D341Med (cell line): ENCODE measurements at regions not wholly inside any gene's neighbourhood (a gene's known extent, or its start where the extent isn't known, plus 50 kb on each side); places are given as distances from the start of the nearest gene placed in this dataset.
"Not testable (repeated sequence)": the region's sequence is repeated elsewhere in the genome, so short reads cannot be mapped to it uniquely, and the experiment has no call there.

Source experiments
- DNase-seq: peaks from one replicate; pipeline ENCODE4 v3.0.0; 2012; ENCODE audit warnings: low spot score

DNA sequence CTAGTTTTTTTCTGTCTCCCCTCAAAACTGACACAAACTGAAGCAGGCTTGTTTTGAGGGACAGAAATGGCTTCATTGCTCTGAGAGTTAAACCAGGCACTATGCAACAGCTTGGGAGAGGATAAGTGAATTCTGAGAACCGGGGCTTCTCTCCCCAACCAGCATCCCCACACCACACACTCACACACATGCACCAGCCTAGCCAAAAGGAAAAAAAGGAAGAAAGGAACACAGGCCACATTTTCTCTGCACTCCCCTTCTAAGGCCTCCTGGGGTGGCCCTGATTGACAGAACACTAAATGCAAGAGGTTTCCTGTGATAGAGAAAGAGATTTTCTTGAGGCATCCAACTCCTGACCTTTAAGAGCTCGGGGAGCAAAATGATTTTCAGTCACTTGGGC, 177.5 kb downstream of the TLE3 start:
- DNase-seq, result no peak

DNA sequence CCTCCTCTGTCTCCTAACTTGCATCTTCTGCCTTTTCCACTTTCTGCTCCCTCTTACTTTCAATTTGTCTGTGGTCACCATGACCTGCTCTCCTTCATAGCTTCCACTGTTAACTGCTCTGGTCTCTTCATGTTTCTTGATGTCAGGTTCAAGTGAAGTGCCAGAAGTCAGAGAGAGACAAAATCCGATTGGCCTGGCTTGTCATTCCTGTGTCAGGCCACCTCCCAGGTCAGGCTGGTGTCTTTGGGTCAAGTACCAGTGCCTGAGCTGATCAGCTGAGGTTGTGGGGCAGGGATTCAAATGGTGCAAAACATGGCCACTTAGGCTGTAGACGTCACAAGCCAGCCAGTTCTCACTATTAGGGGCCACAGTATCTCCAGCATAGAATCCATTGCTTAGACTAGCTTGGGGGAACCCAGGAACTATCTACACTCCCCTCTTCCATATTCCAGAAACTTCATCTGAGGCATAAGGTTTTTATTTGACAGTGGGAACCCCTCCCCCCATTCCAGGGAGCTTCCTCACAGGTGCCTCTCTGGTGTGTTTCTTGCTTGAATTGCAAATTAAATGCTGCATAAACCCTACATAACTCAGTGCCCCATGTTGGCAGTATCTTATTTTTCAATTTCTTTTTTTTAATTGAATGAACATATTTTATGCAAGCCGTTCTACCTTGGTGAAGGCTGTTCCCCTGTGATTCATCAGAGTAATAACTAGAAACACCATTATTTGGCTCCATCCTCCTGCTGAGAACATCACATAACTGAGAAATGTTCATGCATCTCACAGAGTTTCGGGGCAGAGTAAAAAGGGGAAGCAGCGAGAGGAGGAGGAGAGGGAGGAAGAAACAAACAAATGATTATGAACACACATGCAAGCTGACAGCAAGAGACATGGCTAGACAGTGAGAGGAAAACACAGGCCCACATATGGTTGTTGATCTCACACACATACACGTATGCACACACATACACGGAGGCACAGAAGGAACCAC, 175.8 kb downstream of the TLE3 start:
- DNase-seq, result no peak

DNA sequence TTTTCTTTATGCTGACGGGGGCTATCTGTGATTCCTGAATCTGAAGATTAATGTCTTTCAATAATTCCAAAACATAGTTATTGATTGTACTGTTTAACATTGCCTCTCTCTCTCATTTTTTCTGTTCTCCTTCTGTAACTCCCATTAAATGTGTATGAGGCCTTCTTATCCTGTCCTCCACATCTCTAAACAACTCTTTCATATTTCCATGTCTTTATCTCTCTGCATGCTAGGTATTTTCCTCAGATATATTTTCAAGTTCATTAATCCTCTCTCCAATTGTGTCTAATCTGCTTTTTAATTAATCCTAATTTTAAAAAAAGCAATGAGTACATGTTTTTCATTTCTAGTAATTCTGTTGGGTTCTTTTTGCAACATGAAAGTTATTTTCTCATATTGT, 173.2 kb downstream of the TLE3 start:
- DNase-seq, result no peak

DNA sequence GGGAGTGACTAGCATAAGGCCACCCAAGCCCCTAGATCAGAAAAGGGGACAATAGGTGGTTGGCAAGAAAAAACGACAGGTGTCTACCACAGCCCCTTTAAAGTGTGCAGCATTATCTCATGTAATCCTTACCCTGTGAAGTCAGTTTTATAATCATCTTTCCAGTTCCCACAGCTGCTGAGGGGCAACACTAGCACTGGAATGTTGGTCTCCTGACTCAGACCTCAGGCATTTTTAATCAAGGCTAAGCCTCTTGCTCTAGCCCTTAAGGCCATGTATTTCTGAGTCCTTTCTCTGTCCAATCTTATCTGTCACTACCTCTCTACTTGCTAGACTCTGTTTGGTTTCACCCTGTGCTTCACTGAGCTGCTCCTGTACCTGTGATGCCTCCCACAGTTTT, 171.7 kb downstream of the TLE3 start:
- DNase-seq, result no peak

DNA sequence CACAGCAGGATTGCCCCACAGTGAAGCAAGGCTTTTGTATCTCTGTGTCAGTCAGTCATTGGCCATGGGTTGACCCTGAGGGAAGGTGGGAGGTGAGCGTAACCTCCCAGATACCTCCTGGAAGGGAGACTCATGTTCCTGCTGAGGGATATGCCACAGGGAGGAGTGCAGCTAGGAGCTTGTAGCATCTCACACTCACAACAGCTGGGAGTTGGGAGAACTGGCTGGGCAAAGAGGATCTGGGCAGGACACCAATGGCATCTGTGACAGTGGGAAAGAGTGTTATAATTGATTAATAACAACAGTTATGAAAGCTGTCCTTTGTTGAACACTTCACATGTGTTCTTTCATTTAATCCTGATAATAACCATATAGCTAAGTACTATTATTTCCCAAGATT, 171.0 kb downstream of the TLE3 start:
- no peak for DNase-seq

DNA sequence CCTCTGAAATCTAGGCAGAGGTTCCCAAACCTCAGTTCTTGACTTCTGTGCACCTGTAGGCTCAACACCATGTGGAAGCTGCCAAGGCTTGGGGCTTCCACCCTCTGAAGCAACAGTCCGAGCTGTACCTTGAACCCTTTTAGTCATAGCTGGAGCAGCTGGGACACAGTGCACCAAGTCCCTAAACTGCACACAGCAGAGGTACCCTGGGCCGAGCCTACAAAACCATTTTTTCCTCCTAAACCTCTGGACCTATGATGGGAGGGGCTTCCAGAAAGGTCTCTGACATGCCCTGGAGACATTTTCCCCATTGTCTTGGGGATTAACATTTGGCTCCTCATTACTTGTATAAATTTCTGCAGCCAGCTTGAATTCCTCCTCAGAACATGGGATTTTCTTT, 168.8 kb downstream of the TLE3 start:
- DNase-seq, result not testable (repeated sequence)

DNA sequence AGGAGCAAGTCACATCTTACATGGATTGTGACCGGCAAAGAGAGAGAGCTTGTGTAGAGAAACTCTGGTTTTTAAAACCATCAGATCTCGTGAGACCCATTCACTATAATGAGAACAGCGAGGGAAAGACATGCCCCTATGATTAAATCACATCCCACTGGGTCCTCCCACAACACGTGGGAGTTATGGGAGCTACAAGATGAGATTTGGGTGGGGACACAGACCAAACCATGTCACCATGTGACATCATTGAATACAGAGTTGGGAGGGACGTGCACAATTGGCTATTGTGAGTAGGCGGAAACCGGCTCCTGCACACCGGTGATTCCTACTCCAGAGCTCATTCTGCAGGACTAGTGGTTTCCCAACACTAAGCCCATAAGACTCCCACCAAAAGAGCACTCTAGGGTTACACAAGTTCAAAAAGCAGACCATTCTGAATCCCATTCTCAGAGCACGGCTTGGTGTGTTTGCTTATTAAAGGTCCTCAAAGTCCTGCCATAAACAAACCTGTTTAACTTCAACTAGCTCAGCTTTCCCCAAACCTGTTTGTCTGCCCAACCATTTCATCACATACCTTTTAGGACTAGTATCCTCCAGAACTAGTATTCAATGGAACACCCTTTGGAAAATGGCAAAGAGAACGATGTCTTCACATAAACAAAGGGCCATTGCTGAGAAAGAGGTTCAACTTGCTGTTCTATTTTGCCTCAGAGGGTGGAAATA, 167.6 kb downstream of the TLE3 start:
- DNase-seq, result no peak

DNA sequence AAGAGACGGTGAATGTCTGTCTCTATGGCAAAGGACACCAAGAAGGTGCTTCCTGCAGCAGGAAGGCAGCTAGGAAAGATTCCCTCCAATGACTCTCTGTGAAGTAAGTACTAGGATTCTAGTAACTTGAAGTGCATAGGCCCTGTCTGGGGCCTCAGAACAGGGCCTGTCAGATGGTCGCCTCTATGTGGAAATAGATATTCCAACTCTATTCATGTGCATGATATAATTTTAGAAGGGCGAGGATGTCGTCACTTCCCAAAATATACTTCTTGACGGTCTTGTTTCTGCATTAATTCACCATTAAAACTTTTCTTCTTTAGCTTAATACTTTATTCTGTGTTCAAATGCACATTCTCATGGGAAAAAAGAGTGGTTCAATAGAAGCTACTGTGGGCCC, 167.0 kb downstream of the TLE3 start:
- DNase-seq, result no peak

DNA sequence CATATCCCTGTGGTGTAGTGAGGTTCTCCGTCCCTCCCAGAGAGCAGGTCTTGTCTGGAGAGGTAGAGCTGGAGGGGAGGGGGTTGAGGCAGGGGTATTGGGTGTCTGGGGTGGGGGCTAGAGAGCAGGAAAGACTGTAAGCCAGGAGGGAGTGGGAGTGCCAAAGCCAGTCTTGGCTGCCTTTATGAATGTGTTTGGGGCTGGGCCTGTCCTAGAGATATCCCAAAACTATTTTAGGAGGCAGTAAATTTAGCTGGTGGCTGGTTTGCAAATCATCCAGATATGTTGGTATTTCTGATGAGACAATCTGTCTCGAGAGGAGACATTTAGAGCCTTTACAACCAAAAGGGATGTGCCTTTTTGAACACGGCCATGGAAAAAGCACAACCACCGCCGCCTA, 166.6 kb downstream of the TLE3 start:
- DNase-seq, result no peak

DNA sequence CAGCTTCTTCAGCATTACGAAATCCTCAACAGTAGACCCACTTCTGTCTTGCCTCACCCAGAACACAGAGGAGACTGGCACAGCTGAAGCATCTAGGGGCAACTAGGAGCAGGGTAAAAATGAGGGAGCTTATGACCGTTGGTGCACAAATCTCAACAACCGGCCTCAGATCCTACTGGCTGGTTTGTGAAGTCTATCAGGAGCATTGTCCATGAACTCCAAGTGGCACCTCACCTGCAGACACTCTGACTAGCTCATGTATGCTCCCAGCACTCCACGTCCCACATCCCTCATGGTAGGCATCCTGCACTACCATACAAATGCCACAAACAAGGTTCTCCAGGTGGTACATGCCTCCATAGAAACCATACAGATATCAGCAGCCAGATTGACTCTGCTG, 163.1 kb downstream of the TLE3 start:
- DNase-seq, result no peak

DNA sequence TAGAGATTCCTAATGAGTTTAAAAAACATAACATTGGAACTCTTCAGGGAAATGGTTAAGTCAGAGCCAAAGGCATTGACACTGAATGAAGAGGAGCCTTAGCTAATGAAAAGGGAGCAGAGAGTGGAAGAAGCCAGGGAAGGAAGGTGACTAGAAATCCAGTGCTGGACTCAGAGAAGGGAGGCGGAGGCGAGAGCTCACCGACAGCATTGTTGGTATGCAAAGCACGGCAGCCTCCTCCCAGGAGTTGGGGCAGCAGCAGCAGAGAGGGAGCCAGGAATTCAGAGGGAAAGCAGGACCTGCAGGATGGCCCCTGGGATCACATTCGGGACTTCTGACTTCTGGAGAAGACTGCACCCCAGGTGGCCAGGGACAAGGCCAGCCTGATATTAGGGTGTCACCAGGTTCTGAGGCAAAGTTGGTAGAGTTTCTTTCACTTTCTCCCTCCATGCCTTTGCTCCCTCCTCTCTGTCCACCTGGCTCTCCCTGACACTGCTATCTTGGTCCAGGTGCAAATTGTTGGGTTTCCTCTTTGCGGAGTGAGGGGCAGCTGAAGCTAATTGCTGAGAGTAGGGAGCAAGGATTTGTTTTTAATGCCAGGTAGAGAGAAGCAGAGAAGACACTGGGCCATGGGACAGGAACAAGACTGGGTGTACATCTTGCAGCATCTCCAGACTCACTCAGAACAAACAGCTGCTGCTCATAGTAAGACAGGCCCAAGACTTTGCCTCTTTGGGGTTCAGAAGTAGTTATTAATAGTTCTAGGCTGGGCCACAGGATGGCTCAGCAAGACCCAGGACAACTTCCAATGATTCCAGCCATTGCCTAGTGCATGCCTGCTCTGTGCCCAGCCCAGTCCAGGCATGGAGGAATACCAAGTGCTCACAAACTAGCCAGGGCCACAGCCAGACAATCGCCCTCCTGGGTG, 157.9 kb downstream of the TLE3 start:
- no peak for DNase-seq

DNA sequence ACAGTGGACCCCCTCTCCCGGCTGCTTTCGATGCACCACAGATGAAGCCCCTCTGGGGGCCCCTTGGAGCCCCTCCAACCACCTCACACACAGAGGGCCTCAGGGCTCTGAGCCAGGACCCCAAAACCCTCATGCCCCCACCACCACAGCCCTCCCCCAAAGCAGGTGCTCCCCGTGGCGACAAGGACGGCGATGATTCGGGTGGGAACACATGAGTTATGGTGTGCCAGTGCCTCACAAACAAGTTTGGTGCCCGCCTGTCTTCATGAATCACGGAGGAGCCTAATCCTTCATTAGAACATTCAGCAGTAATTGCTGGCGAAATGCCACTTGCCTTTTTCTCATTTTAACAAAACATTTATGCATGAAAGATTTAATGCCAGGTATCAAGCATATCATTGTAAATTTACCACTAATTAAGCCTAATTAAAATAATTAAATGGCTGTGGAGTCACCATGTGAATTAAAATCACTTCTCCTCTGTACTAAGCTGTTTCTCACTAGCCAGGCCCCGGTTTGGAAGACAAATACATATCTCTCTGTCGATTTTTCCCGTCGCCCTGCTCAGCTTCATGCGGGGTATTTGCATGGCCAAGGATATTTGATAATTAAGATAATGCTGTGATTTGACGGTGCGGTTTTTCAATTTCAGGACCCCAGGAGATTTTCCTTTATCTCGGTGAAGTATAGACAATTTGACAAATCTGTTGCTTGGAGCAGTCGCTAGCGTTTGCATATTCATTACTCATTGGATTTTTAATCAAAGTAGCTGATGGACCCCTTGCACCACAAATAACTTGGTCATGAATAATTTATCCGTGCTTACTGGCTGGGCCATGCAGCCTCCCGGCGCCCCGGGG, 157.0 kb downstream of the TLE3 start:
- DNase-seq, result no peak

DNA sequence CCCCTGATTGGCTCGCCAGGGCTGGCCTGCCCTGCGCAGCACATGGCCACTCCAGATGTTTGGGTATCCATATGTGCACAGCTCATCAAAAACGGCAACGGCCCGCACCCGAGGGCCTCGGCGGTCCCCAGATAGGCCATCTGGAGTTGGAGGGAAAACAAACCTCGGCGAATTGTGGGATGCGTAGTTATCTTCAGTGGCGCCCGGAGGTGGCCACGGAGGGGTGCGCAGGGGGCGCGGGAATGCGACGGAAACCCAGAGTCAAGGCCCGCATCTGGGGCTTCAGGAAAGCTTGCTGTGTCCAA, 156.5 kb downstream of the TLE3 start:
- DNase-seq, result no peak

DNA sequence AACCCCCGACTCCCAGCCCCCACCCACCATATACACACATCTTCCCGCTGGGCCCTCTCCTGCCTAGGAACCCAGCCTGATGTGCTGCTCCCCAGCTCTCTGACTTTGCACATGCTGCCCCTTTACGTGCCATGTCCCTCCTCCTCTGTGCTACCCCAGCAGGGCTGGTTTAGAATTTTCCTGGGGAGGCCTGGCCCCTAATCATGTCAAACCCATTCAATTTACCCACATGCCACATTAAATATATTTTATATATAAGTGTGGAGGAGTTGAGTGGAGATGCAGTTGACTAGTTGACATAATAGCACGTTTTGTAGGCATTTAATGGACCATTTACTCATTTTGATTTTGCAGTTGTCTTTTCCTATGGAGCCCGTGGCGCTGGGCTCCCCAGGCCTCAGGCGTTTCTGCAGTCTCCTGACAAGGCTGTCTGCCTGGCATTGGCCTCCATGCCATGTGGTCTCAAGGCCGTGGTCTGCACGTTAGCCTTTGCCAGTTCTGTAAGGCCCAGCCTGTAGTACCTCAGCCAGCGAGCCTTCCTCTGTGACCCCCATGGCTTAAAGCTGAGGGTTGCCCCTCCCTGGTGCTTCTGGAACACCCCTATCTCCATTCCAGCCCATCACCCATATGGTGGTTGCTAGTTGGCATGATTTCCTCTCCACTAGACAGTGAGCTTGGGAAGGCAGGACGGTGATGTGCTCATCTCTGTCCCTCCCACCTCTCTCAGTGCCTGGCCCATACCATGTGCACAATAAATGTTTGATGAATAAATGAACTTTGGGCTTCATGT, 155.8 kb downstream of the TLE3 start:
- DNase-seq, result no peak

DNA sequence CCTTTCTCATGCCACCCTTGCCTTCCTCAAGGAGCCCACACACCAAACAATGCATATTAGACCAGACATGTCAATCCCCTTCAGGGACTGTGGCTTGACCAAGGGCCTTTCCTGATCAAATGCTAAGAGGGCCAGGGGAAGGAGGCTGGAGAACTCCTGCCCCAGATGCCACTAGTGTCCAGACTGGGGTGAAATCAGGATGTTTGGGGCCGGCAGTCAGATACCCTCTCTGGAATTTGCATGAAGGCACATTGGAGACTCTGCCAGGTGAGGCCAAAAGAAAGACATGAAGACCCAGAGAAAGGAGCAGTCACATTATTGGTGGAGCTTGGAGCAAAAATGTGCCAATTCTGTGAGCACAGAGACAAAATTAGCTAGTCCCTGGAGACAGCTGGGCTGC, 154.1 kb downstream of the TLE3 start:
- DNase-seq, result no peak

DNA sequence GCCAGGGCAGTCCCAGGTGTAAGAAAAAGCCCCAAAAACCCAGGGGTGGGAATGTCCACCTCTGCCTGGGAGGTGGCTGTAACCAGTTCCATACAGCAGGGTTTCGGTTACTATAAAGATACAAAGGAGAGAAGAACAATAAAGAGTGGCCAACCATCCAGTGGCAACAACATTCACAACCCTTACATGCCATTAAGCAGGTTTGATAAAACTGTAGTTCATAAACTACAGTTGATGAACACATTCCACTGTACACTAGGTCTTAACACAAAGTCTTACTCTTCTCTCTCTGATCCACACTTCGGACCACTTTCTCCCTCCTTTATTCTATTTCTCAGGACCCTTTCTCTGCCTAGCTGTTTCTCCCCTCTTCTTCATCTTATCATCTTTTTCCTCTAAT, 152.0 kb downstream of the TLE3 start:
- no peak for DNase-seq

DNA sequence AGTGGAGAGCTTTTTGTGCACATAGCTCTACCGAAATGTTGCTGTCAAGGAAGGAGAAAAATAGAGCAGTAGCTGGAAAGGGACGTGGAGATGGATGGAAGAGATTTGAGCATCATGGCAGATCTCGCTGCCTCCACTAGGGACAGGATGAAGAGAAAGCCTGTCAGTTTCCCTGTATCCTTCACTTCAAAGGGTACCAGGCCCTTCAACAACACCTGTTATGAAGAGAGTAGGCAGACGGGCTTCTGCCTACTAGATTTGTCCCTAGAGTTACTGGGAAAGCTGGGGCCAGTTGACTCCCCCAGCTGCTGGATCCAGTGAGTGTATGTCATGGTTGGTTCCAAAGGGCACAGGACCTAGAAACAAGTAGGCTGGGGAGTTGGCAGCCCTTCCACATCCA, 150.8 kb downstream of the TLE3 start:
- DNase-seq, result no peak

DNA sequence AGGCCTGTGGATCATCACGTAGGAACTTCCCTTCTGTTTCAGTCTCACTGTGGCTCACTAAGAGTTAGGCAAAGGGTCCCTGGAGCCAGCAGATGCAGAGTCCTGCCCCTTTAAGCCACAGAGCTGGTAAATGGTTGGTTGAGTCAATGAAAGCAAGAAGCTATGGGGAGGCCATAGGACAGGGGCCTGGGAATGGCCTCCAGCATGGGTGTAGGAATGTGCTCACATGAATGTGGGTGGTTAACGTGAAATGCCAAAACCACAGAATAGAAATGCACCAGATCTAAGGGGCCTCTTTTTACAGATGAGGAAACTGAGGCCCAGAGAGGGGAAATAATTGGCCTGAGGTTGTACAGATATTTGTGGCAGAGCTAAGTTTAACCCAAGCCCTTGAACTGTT, 150.3 kb downstream of the TLE3 start:
- DNase-seq, result no peak

DNA sequence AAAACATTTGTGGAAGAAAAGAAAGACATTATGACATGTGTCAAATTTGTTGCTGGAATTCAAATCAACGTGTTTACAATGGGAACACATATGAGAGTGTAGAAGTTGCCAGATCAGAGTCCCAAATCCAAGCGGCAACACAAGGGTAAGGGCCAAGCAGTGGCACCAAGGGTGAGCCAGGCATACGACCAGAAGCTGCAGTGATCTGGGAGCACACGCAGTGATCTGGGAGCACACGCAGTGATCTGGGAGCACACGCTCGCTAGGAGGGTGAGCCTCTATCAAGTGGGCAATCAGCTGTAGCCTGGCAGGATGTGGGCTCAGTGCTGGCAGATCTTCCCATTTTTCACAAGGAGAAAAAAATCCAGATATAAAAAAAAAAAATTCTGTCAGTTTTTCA, 148.2 kb downstream of the TLE3 start:
- no peak for DNase-seq

DNA sequence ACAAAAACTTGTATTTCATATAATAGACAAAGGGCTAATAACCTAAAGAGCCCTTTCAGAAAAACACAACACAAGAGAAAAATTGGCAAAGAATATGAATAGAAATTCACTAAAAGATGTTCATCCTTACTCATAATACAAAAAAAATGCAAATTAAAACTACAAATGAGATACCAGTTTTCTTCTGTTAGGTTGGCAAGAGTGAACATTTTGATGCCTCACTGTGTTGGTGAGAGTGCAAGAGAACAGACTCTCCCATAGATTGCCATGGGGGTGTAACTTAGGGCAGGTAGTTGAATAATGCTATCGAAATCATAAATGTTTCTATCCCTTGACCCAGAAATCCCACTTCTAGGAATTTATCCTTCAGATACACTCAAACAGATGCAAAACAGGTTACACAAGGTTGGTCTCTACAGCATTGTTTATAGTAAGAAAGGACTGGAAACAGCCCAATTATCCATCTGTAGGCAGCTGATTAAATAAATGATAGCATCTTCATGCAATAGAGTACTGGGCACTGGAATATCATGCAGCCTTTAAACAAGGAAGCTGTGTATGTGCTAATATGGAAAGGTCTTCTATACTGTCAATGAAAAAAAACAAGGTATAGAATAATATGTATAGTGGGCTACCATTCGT, 146.3 kb downstream of the TLE3 start:
- DNase-seq, result no peak
